HUES48 (cell line): ENCODE measurements at regions not wholly inside any gene's neighbourhood (a gene's known extent, or its start where the extent isn't known, plus 50 kb on each side); places are given as distances from the start of the nearest gene placed in this dataset.
"Not testable (repeated sequence)": the region's sequence is repeated elsewhere in the genome, so short reads cannot be mapped to it uniquely, and the experiment has no call there.

Experiments used
- H3K27ac ChIP-seq: one replicate; pipeline ENCODE4 v1.7.0; 2013; ENCODE audit warnings: low read depth, low read length, inconsistent platforms
- H3K27me3 ChIP-seq: 2 replicates; pipeline ENCODE4 v1.6.1; 2013; ENCODE audit warnings: mild to moderate bottlenecking, low read length; ENCODE audit not compliant: control insufficient read depth, insufficient read depth
- H3K36me3 ChIP-seq: 2 replicates; pipeline ENCODE4 v1.6.1; 2013; ENCODE audit warnings: low read length; ENCODE audit not compliant: control insufficient read depth, insufficient read depth
- H3K4me1 ChIP-seq: 2 replicates; pipeline ENCODE4 v1.6.1; 2013; ENCODE audit warnings: mild to moderate bottlenecking, low read length; ENCODE audit not compliant: control insufficient read depth, insufficient read depth
- H3K4me3 ChIP-seq: 2 replicates; pipeline ENCODE4 v1.5.1; 2013; ENCODE audit warnings: mild to moderate bottlenecking, low read depth, low read length
- H3K9ac ChIP-seq: 2 replicates; pipeline ENCODE4 v1.6.1; 2013; ENCODE audit warnings: mild to moderate bottlenecking, low read depth, low read length, moderate library complexity
- H3K9me3 ChIP-seq: 2 replicates; pipeline ENCODE4 v1.6.1; 2013; ENCODE audit warnings: low read length; ENCODE audit not compliant: control insufficient read depth, insufficient read depth

DNA sequence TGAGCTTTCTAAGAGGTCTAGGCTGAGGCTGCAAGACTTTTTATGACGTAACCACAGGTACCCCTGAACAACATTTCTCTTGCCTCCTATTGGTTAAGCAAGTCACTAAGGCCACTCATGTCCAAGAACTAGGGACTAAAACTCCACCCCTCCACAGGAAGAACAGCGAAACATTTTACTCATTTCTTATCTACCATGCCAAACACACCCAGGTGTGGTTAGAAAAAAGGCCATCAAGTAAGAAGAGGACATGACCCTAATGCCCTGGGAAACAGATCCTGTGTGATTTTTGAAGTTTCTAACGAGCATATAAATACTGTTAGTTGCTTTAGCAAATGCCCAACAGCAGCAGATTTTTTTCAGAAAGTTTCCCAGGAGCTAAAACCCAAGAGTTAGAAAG is 282.4 kb upstream of the DYNLRB2 start:
- H3K9me3 ChIP-seq: no peaks in the 10 kb centered on the region
- no peaks in the 10 kb centered on the region for H3K4me1 ChIP-seq
- no peaks in the 10 kb centered on the region for H3K27me3 ChIP-seq
- H3K36me3 ChIP-seq: no peaks in the 10 kb centered on the region
- no peak overlapping the region for H3K4me3 ChIP-seq
- no peak overlapping the region for H3K27ac ChIP-seq
- no peak overlapping the region for H3K9ac ChIP-seq

DNA sequence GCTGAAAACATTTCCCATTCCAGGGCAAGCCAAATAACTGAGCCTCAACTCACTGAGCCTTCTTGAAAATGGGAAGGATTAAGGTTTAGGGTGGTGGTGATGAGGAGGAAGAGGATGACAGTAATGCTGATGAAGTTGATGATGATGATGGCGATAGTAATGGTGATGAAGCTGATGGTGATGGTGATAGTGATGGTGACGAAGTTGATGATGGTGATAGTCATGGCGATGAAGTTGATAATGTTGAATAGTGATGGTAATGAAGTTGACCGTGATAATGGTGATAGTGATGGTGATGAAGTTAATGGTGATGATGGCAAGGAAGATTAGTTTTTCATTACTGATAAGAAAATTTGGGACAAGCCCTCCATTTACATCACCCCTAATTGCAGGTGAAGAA is 285.8 kb upstream of the DYNLRB2 start:
- Histone ChIP-seq H3K27ac (no peak overlapping the region), H3K4me1 (no peaks in the 10 kb centered on the region), H3K9ac (no peak overlapping the region), H3K27me3 (no peaks in the 10 kb centered on the region), H3K36me3 (no peaks in the 10 kb centered on the region), H3K9me3 (no peaks in the 10 kb centered on the region), H3K4me3 (no peak overlapping the region)

DNA sequence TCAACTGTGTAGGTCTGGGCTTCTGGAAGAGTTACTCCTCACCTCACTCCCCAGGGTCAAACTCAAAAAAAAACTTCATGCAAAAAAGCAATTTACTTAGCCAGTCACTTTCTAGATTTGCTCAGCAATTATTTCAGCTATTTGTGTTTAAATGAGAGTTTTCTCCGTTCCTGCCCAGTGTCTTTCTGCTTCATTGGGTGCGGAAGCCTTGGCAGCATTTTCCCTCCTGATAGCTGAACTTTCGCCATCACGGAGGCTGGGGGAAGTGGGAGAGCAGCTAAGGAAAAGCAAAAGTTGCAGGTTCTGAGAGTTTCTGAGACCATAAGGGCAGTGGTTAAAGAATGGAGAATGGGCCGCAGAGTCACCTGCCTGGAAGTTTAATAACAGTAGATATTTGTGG is 287.1 kb upstream of the DYNLRB2 start:
- Histone ChIP-seq H3K9me3 (no peaks in the 10 kb centered on the region), H3K9ac (no peak overlapping the region), H3K27ac (no peak overlapping the region), H3K36me3 (no peaks in the 10 kb centered on the region), H3K4me1 (no peaks in the 10 kb centered on the region), H3K27me3 (no peaks in the 10 kb centered on the region), H3K4me3 (no peak overlapping the region)

DNA sequence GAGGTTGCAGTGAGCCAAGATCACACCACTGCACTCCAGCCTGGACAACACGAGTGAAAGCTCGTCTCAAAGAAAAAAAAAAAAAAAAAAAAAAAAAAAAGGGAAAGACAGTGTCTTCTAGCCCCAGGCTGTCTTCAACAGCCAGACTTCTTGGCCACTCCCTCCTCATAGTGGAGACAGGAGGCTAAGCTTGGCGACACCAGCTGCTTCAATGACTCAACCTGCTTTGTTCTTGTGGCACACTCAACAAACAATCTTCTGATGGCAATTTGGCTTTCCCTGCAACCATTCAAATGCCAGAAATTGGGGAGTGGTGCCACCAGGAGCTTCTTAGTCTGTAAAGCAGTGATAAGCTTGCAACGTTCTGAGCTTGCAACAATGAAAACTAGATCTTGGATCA is 290.4 kb upstream of the DYNLRB2 start:
- Histone ChIP-seq H3K36me3 (no peaks in the 10 kb centered on the region), H3K4me1 (no peaks in the 10 kb centered on the region), H3K9ac (no peak overlapping the region), H3K9me3 (no peaks in the 10 kb centered on the region), H3K27me3 (no peaks in the 10 kb centered on the region), H3K27ac (no peak overlapping the region), H3K4me3 (no peak overlapping the region)

DNA sequence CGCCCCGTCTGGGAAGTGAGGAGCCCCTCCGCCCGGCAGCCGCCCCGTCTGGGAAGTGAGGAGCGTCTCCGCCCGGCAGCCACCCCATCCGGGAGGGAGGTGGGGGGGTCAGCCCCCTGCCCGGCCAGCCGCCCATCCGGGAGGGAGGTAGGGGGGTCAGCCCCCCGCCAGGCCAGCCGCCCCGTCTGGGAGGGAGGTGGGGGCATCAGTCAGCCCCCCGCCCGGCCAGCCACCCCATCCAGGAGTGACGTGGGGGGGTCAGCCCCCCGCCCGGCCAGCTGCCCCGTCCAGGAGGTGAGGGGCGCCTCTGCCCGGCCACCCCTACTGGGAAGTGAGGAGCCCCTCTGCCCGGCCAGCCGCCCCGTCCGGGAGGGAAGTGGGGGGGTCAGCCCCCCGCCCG is 297.5 kb upstream of the DYNLRB2 start:
- not testable (repeated sequence) for H3K36me3 ChIP-seq, H3K27ac ChIP-seq, H3K27me3 ChIP-seq, H3K4me1 ChIP-seq, H3K9me3 ChIP-seq, H3K9ac ChIP-seq, H3K4me3 ChIP-seq

DNA sequence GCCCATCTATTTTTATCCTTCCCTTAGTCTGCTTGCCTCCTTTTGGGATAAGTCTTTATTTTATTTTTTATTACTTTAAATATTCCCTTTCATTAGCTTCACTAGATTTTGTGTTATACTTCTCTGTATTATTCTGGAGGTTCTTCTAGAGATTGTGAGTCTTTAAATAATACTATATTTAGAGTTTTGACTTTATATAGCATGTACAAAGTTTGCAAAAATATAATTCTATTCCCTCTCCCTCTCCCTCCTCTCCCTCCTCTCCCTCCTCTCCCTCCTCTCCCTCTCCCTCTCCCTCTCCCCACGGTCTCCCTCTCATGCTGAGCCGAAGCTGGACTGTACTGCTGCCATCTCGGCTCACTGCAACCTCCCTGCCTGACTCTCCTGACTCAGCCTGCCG is 298.5 kb upstream of the DYNLRB2 start:
- not testable (repeated sequence) for H3K9ac ChIP-seq, H3K27ac ChIP-seq, H3K36me3 ChIP-seq, H3K4me3 ChIP-seq, H3K4me1 ChIP-seq, H3K9me3 ChIP-seq, H3K27me3 ChIP-seq

DNA sequence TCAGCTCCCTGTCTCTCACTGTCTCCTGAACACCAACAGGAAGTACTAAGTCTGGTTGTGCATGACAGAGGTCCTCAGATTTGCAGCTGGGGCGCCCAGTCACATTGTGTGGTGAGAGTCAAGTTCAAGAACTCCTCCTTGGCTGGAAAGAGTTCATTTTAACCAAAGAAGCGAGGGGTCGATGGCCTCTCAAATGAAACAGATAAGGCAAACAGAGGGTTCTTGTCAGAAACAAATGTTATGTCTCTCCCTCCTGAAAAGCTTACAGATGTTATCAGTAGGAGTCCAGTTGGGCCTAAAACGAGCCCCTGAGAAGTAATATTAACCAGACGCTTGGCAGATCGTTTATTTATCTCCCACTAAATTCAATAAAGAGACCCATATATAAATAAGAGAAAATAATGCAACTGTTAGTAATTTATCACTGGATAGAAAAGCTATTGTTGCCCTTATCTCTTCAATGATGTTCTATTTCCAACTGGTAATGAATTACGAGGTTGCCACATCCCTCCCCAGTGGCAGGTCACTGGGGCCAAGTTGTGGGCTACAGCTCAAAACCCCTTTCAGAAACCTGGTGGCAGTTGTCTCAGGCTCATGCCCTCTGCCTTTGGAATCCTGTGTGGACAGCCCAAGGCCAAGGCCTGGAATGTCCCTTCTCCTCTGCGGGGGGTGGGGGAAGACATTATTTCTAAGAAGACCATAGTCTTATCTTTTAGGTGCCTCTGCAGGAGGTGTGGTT is 307.5 kb upstream of the DYNLRB2 start:
- Histone ChIP-seq H3K36me3 (no peaks in the 10 kb centered on the region), H3K9me3 (peaks cover 4% of the 10 kb centered on the region; the same call in 1 of the 2 replicates), H3K4me1 (no peaks in the 10 kb centered on the region), H3K4me3 (no peak overlapping the region), H3K9ac (no peak overlapping the region), H3K27ac (no peak overlapping the region), H3K27me3 (no peaks in the 10 kb centered on the region)

DNA sequence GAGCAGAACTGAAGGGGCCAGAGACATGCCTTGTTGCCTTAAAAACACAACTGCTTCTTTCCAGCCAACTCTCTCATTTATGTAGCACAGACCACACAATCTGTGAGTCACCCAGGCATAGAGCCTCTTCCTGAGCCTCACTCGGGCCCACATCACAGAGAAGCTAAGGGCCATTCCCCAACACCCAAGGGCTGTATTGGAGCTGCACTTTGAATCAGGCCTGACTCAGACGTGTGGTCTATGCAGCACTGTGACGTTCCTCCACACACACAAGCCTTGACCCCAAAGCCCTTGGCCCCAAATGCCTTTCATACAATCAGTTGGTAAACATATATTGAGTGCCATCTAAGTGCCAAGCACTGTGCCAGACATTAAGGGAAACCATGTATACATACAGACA is 308.9 kb upstream of the DYNLRB2 start:
- H3K9ac ChIP-seq: no peak overlapping the region
- H3K4me3 ChIP-seq: no peak overlapping the region
- H3K27ac ChIP-seq: no peak overlapping the region
- H3K9me3 ChIP-seq: peaks cover 7% of the 10 kb centered on the region; the same call in 1 of the 2 replicates
- no peaks in the 10 kb centered on the region for H3K4me1 ChIP-seq
- H3K27me3 ChIP-seq: no peaks in the 10 kb centered on the region
- H3K36me3 ChIP-seq: no peaks in the 10 kb centered on the region

DNA sequence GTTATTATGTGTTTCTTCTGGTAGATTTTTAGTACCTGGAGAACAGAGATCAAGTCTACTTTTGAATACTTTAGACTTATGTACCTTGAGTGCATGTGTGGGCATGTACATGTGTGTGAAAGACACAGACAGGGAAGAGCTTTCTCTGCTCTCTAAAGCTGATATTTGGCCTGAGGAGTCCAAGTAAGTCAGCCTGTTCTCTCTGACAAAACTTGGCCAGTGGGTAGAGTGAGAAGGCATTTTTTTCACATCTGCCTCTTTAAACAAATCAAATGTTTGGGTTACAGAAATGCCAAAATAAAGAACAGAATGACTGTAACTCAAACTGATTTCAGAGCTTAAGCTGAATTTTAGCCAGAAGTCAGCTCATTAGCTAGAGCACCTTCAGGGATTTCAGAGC is 309.7 kb upstream of the DYNLRB2 start:
- H3K27ac ChIP-seq: no peak overlapping the region
- no peak overlapping the region for H3K4me3 ChIP-seq
- H3K9ac ChIP-seq: no peak overlapping the region
- no peaks in the 10 kb centered on the region for H3K4me1 ChIP-seq
- no peaks in the 10 kb centered on the region for H3K27me3 ChIP-seq
- H3K9me3 ChIP-seq: peaks cover 11% of the 10 kb centered on the region; the same call in 1 of the 2 replicates
- no peaks in the 10 kb centered on the region for H3K36me3 ChIP-seq

DNA sequence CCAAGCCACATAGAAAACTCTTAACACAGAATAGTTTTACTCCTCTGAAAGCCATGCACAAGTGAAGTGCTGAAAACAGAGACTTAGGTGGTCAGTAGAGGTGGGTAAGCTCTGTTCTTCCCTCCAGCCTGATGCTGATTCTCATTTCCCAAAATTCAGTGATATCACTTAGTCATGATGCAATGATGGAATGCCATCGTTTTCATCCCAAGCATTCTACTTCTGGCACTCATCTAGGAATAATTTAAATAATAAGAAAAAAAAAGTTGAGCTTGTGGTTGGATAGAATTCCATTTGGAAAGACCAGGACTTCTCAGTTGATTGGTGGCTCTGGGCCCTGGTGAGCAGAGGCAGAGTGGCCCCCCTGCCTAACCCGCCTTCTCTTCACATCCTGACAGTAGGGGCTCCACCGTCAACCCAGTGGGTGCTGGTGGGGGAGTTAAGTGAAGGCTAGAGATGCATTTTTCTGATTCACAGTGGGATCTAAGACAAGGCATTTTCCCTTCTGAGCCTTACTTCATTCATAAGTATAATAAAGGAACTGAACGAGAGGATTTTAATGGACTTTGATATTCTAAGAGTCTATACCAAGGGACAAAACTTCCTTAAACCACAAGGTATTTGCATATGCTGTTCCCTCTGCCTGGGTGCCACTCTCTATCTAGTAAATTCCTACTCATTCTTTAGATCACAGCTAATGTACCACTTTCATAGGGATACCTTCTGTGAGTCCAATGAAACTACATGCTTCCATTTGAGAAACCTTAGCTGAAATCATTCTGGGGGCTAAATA is 310.3 kb upstream of the DYNLRB2 start:
- Histone ChIP-seq H3K27me3 (no peaks in the 10 kb centered on the region), H3K27ac (no peak overlapping the region), H3K4me3 (no peak overlapping the region), H3K9me3 (peaks cover 13% of the 10 kb centered on the region; the same call in 1 of the 2 replicates), H3K4me1 (no peaks in the 10 kb centered on the region), H3K9ac (no peak overlapping the region), H3K36me3 (no peaks in the 10 kb centered on the region)

DNA sequence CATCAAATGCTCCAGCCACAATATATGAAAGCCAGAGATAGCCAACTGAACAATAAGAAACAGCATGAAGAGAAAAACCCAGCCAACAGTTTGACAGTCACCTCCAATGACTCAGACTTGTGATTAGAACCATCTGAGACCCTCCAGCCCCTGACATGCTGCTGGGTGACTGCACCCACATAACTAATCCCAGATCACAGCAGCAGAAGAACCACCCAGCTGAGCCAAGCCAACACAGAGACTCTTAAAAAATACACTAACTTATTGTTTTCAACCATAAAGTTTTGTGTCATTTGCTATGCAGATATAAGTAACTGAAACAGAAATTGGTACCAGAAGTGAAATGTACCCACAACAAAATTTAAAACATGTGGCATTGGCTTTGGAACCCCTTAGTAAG is 314.3 kb upstream of the DYNLRB2 start:
- H3K9me3 ChIP-seq: peaks cover 13% of the 10 kb centered on the region; the same call in 1 of the 2 replicates
- no peak overlapping the region for H3K9ac ChIP-seq
- H3K27ac ChIP-seq: no peak overlapping the region
- H3K36me3 ChIP-seq: no peaks in the 10 kb centered on the region
- no peaks in the 10 kb centered on the region for H3K27me3 ChIP-seq
- H3K4me1 ChIP-seq: no peaks in the 10 kb centered on the region
- no peak overlapping the region for H3K4me3 ChIP-seq
